DMS153 treated with DMSO at 0.1 percent for 48 hours (cell line): ENCODE measurements at regions not wholly inside any gene's neighbourhood (a gene's known extent, or its start where the extent isn't known, plus 50 kb on each side); places are given as distances from the start of the nearest gene placed in this dataset.

Experiments
- DNase-seq: peaks from one replicate; lab custom pipeline; 2025; ENCODE audit not compliant: unreplicated experiment; lab: John Stamatoyannopoulos, UW

DNA sequence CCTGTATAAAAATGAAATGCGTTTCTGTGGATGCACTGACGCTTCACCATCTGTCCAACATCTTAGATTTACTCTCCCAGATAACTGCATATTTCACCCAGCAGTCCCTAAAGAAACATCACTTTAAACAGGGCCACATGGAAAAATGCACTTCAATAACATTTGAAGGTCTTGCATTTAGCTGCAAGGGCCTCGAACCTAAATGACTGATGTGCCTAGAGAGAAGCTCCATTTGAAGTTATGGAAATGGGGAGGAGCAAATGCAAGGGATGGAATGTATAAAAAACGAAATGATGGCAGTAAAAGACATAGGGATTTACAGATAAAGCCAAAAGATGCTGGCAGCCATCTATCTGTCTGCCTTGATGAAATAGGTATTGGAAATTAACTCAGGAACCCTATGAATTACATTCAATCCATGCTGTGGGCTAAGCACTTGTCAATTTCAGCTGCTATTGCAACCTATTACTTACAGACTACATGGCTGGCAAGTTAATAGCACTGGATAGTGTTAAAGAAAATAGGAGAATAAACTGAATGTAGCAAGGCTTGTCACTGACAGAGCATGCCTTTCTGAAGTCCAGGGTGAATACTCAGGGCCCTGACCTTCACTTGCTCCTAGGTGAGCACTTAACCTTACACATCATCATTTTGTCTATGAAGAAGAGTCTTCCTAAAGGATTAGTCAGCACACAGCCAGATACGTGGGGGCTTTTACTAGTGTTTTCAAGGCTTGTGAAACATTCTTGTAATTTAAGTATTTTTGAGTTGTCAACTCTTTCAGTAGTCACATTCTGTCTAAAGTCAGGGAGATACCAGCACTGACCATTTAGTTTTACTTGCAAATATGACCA, 963.4 kb downstream of the PCDH17 start:
- DNase-seq, result no peak

- no peak for DNase-seq
These were observed 966.0 kb downstream of the PCDH17 start for GRCh38 chr13:58597552-58597951.

- no peak for DNase-seq
These were observed 966.7 kb downstream of the PCDH17 start for GRCh38 chr13:58598241-58598640.

DNA sequence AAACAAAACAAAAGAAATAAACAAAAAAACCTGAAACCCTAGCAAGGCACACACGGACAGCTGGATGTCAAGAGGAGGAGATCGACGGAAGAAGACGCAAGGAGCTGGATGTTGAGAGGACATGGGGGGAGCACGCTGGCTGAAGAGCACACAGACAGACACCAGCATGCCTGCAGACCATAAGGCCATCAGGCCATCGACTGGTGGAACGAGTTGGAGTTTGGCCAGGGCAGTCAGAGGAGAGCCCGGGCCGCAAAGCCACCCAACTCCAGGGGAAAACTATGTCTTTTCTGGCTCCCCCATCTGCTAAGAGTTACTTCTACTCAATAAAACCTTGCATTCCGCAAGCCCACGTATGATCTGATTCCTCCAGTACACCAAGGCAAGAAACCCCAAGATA, 979.6 kb downstream of the PCDH17 start:
- no peak for DNase-seq

DNA sequence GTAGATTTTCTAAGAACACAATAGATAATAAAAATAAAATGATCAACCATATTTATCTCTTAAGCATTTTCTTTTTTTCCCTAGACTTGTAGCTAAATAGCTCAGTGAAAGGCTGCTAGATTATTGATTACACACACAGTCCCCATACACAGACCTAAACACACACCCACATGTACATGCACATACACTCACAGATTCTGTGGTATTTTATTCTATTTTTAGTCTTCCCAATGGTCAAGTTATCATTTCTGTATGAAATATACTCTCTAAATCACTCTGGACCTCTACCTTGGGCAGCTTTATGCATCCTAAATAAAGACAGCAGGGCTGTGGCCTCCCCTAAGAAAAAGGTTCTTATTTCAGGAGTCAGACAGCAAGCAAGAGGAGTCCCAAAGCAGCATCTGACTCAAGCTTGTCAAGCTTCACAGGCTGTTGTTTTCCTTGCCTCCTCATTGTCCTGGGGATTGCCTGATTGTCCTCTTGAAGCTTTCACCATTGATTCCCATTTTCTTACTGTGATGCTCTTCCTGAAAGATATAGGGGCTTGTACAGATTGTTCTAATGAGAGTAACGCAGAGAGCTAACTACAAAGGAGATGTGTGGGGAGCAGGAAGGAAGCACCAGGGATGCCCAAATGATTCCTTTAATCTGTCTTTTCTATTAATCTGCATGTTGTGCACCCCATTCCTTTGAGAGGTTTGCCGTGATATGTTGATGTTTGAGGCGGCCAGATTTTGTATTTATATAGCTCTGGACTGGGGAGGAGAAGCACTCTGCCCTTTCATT, 986.5 kb downstream of the PCDH17 start:
- DNase-seq, result no peak

- peak; percentile 50 for DNase-seq
These were observed 988.0 kb downstream of the PCDH17 start for GRCh38 chr13:58619396-58620113.

DNA sequence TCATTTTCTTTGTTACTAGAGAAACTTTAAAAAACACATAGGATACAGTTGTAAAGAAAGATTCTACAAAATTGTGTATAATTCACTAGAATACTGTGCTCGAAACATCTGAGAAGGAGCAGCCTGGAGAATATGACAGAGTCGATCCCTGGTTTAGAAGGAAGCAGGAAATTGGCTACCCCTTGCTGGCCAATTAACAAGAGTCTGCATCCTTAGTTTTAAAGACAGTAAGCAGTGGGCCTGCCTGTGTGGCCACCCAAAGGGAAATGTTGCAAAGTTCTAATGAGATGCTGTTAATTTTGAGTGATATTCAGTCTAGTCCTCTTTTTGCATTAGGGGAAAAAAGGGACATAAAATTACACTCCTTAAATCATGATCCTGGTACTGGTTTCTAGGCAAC, 988.6 kb downstream of the PCDH17 start:
- peak; percentile 40 for DNase-seq

DNA sequence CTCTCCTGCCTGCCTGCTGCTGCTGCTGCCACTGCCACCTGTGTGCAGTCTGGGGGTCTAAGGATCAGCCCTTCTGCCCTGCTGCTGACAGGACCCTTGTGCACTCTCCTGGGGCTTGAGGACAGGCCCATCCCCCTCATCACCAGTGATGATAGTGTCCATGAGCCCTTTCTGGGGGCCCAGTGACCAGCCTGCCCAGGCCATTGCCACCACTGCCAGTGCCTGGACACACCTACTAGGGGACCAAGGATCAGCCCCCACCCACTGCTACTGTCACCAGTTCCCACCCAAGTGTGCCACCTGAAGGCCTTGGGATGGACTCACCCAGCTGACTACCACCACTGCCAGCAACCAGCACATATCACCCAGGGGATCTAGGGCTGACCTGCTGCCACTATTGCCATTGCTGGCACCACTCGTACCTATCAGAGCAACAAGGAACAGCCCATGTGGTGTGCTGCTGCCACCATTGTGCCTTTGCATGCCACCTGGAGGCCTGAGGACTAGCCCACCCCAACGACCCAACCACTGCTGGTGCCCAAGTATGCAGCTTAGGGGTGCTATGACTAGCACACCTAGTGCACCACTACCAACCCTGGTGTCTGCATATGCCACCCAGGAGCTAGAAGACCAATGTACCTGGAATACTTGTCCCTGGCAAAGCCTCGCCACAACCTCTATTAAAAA, 994.3 kb downstream of the PCDH17 start:
- DNase-seq, result no peak

DNA sequence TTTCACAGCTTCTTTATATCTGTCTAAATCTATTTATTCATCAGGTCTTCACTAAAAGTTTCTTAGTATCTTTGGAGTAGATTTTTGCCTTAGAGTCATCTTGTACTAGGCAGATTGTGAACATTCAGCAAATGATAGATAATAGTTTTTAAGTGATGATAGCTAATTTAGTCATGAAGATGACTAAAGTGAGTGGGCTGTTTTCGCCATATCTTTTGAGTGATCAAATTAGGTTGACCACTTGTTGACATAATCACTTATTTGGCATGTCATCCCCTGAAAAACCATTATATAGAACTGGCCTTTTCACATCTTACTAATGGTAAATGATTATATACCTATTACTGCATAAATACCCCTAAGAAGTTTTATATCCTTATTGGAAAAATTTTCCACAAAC, 999.2 kb downstream of the PCDH17 start:
- no peak for DNase-seq

- no peak for DNase-seq
These were observed 1001.7 kb downstream of the PCDH17 start for GRCh38 chr13:58633226-58633625.

- no peak for DNase-seq
These were observed 1023.5 kb downstream of the PCDH17 start for GRCh38 chr13:58655086-58655485.

GRCh38 chr13:58660826-58661225, 1029.3 kb downstream of the PCDH17 start:
- DNase-seq, result no peak

- DNase-seq, result no peak
These were observed 1034.8 kb downstream of the PCDH17 start for GRCh38 chr13:58666331-58666730.

DNA sequence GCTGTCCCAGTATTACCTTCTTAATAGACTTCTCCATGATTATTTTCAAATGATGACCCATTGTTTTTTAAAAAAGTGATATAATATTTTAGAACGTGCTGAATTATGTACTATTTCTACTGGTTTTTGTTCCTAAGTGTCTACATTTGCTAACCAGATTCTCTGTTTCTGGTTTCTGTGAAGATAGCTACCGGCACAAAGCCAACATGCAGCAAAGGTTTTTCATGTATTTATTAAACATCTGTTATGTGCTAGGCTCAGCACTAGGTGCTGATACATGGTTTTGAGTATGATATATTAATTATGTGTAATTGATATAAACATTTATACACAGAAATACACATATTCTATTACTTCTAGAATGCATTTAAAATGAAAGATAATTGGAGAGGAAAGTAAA, 1035.6 kb downstream of the PCDH17 start:
- no peak for DNase-seq

GRCh38 chr13:58680115-58680514, 1048.6 kb downstream of the PCDH17 start:
- DNase-seq, result no peak

DNA sequence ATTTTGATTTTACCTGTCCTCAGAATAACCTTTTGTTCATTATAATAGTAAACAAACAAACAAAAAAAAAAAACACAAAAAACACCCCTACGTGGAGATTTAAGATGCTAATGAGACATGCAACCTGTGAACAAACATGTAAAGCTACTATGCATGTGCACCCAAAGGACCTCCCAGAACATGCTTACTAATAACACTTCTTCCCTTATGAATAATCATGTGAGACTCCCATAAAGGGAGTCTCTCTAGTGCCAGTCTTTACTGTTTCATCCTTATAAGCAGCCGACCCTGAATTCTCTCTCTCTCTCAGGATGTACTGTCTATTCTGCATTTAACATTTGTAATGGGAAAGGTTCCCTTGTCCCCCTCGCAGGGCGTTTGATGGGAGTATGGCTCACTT, 1051.1 kb downstream of the PCDH17 start:
- no peak for DNase-seq

- no peak for DNase-seq
These were observed 1055.6 kb downstream of the PCDH17 start for GRCh38 chr13:58687148-58687547.

- no peak for DNase-seq
These were observed 1067.0 kb downstream of the PCDH17 start for GRCh38 chr13:58698531-58698930.

- DNase-seq, result no peak
These were observed 1073.4 kb downstream of the PCDH17 start for GRCh38 chr13:58704953-58705352.

DNA sequence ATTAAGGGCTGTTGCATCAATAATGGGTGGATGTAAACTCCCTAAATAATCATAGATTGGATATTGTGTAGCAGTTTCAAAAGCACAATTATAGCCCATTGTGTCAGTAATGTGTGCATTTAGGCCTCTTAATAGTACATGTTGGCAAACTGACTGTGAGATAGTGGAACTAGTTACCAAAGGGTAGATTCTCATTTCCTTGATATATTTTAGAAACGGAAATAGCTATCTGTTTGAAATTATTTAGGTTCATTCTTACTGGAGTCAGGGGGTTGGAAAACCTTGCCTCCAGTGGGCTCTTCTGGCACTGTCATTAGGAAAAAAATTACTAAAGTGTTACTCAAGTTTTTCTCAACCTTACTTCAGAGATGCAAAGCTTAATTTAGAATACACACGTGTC, 1074.9 kb downstream of the PCDH17 start:
- no peak for DNase-seq

DNA sequence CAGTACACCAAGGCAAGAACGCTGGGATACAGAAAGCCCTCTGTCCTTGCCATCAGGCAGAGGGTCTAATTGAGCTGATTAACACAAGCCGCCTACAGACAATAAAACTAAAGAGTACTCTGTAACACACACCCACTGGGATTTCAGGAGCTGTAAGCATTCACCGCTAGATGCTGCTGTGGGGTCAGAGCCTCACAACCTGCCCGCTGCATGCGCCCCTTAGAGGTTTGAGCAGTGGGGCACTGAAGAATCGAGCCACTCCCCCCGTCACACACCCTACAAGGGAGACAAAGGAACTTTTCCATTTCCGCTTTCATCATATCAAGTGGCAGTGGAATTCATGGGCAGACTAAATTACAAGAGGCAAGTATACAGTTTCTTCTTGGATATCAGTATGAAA, 1080.6 kb downstream of the PCDH17 start:
- no peak for DNase-seq
